ENCODE measurements at regions not wholly inside any gene's neighbourhood (a gene's known extent, or its start where the extent isn't known, plus 50 kb on each side); places are given as distances from the start of the nearest gene placed in this dataset.
"Not testable (repeated sequence)": the region's sequence is repeated elsewhere in the genome, so short reads cannot be mapped to it uniquely, and the experiment has no call there.

DNA sequence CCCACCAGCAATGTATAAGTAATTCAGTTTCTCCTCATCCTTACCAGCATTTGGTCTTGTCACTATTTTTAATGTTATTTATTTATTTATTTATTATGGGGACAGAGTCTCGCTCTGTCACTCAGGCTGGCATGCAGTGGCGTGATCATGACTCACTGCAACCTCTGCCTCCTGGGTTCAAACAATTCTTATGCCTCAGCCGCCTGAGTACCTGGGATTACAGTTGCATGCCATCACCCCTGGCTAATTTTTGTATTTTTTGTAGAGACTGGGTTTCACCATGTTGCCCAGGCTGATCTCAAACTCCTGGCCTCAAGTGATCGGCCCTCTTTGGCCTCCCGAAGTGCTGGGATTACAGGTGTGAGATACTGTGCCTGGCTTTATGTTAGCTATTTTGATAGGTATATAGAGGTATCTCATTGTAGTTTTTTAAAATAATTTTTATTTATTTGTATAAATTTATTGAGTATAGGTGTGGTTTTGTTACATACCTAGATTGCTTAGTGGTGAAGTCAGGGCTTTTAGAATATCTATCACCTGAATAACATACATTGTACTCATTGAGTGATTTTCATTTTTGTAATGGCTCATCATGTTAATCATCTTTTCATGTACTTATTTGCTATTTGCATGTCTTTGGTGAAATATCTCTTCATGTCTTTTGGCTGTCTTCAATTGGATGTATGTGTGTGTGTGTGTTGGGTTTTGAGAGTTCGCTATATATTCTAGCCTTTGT, 53.3 kb downstream of the TANC2 start:
- no peak for DNase-seq (ENCODE audit: low read depth in 2 of 2)

- DNase-seq (ENCODE audit: low read depth in 2 of 2), result no peak
Measured at GRCh38 chr17:63022567-63022966, 56.5 kb downstream of the TANC2 start.

DNA sequence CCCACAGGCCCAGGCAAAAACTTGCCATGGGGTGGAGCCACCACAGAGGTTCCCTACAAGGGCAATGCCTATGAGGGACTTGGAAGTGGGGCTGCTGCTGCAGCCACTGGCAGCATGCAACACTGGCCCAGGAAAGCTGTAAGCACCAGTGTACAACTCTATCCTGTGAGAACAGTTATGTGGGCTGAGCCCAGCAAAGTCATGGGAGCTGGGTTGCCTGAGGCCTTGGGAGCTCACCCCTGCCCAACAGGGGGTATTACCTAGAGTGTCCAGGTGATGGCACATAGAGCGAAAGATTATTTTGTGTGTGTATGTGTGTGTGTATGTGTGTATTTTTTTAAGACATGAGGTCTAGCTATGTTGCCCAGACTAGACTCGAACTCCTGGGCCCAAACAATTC, 57.0 kb downstream of the TANC2 start:
- no peak for DNase-seq (ENCODE audit: low read depth in 2 of 2)

- no peak for DNase-seq (ENCODE audit: low read depth in 2 of 2)
Measured at GRCh38 chr17:63024201-63024600, 58.2 kb downstream of the TANC2 start.

GRCh38 chr17:63024716-63025115, 58.7 kb downstream of the TANC2 start:
- no peak for DNase-seq (ENCODE audit: low read depth in 2 of 2)

- not testable (repeated sequence) for DNase-seq (ENCODE audit: low read depth in 2 of 2)
Measured at GRCh38 chr17:63025637-63026036, 59.6 kb downstream of the TANC2 start.

DNA sequence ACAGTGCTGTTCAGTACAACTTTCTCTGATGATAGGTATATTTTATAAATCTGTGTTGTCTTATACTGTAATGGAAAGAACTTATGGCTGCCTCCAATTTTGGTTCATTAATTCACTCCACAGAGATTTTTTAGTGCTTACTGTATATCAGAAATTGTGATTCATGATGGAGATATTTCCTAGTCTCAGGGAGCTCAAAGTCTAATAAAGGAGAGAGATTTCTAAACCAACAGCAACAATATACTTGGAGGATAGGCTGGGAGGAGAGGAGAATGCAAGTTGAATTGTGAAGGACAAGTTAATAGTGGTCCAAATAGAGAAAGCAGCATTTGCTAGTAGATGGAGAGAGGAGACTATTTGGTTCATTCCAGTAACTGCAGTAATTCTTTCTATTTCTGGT, 63.5 kb downstream of the TANC2 start:
- DNase-seq (ENCODE audit: low read depth in 2 of 2), result peak; percentile 49 to 51

GRCh38 chr17:63032142-63032541, 66.1 kb downstream of the TANC2 start:
- no peak for DNase-seq (ENCODE audit: low read depth in 2 of 2)

- no peak for DNase-seq (ENCODE audit: low read depth in 2 of 2)
Measured at GRCh38 chr17:63033142-63033541, 67.1 kb downstream of the TANC2 start.

- DNase-seq (ENCODE audit: low read depth in 2 of 2), result peak; percentile 68 to 77
Measured at GRCh38 chr17:63035271-63035670, 69.2 kb downstream of the TANC2 start.

DNA sequence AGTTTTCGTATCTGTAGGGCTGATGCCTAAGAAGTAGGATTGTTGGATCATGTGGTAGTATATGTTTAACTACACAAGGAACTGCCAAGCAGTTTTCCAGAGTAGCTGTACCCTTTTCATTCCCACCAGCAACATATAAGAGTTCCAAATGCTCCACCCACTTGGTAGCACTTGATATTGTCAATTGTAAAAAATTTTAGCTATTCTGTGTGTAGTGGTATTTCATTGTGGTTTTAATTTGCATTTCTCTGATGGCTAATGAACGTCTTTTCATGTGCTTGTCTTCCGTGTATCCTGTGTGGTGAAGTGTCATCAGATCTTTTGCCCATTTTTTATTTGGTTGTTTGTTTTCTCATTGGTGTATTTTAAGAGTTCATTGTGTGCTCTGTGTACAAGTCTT, 69.7 kb downstream of the TANC2 start:
- DNase-seq (ENCODE audit: low read depth in 2 of 2), result no peak

GRCh38 chr17:63039342-63039741, 73.3 kb downstream of the TANC2 start:
- no peak for DNase-seq (ENCODE audit: low read depth in 2 of 2)

DNA sequence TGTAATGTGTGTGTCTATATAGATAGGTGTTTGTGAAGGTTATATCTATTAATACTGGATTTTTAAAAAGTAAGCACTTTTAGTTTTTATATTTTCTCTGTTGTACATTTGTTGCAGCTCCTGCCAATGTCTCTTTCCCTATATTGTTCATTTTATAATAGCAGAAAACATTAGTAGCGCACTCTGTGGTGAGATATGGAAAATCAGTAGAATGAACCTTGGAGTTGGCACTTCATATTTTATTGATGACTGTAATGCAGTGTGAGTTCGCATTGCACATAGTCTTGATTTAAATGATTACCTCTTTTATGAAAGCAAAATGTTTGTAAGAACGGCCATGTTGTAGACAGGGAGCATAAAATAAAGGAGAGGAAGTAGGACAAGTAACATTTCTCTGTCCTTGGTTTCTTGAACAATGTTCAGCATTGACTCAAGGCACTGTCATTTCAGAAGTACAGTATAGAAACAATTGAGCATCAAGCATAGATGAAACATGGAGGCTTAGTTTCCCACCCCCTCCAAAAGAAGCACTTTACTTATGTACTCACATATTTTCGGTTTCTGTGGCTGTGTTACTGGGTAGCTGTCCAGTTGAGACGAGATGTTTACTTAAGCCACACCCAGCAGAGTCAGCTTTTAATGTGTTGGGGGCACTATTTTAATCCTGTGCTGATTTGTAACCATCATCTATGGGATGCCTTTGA, 74.0 kb downstream of the TANC2 start:
- DNase-seq (ENCODE audit: low read depth in 2 of 2), result no peak

DNA sequence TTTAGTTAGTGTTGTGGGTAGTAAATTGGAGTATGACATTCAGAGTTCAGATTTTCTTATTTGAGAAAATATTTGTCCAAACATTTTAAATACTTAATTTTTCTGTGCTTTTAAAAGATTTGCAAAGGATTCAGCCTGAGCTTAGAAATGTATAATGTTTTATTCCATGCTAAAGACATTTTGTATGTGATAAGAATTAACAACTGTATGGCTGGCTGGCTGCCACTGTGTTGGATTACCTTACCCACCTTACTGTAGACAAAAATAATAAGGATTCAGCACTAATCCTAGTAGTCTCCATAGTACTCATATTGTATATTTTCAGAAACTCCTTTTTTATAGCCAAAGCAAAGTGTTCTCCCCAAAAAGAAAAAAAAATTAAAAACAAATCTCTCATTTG, 74.8 kb downstream of the TANC2 start:
- DNase-seq (ENCODE audit: low read depth in 2 of 2), result no peak

GRCh38 chr17:63041251-63041650, 75.2 kb downstream of the TANC2 start:
- DNase-seq (ENCODE audit: low read depth in 2 of 2), result no peak

- no peak for DNase-seq (ENCODE audit: low read depth in 2 of 2)
Measured at GRCh38 chr17:63041722-63042121, 75.7 kb downstream of the TANC2 start.

DNA sequence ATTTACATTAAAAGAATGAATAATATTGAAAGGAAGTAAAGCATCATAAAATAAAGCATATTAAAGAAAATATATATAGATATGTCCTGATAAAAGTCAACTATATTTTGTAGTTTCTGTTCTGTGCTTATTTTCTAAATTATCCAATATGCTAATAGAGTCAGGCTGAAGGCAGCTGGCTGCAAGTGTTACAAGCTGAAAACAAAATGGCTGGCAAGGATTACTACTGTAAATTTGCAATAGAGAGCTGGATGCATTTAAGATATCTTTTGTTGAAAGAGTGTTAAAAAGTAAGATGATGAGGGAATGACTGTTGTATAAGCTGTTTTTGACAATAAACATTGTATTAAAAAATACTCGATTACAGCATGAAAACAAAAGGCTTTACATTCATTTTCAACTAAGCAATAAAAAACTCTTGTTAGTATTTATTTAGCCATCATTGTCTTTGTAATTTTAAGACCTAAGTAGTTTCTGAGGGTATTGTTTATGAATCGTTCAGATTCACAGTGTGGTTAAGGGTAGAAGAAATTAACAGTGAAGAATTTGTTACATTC, 76.3 kb downstream of the TANC2 start:
- DNase-seq (ENCODE audit: low read depth in 2 of 2), result no peak

DNA sequence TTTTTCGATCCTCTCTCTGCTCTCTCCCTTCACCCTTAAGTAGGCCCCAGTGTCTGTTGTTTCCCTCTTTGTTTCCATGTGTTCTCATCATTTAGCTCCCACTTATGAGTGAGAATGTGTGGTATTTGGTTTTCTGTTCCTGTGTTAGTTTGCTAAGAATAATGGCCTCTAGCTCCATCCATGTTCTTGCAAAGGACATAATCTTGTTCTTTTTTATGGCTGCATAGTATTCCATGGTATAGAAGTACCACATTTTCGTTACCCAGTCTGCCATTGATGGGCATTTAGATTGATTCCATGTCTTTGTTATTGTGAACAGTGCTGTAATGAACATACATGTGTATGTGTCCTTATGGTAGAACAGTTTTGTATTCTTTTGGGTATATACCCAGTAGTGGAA, 91.5 kb downstream of the TANC2 start:
- DNase-seq (ENCODE audit: low read depth in 2 of 2), result not testable (repeated sequence)

- no peak for DNase-seq (ENCODE audit: low read depth in 2 of 2)
Measured at GRCh38 chr17:63066158-63066813, 100.3 kb downstream of the TANC2 start.

DNA sequence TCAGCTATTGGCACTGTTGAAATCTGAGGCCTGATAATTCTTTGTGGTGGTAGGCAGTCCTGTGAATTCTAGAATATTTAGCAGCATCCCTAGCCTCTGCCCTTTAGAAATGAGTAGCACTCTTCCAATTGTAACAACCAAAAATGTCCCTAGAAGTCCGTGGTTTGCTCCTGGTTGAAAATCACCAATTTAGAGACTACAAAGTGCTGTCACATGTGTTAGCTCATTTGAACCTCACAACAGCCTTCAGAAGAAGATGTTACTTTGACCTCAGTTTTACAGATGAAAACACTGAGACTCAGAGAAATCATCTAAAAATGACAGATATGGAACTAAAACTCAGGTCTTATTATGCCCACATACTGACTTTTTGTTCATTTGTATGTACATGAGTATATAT, 103.2 kb downstream of the TANC2 start:
- DNase-seq (ENCODE audit: low read depth in 2 of 2), result no peak

DNA sequence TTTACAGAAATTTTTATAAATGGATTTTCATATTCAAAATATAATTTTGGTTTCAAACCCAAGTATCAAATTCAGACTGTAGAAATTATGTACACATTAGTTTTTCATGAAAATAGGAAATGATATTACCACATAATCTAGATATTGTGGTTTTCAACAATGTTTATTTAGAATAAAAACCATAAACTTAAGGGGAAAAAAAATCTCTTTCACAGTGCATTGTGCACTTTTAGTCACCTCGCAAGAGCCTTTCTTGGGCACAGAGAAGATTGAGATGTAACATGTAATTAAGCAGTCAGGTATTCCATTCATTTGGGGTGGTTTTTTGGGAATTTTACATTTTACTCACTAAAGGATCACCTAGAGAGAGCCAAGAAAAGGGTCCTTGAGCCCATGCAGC, 104.0 kb downstream of the TANC2 start:
- DNase-seq (ENCODE audit: low read depth in 2 of 2), result no peak

- no peak for DNase-seq (ENCODE audit: low read depth in 2 of 2)
Measured at GRCh38 chr17:63071797-63072196, 105.8 kb downstream of the TANC2 start.

GRCh38 chr17:63075969-63076368, 109.9 kb downstream of the TANC2 start:
- no peak for DNase-seq (ENCODE audit: low read depth in 2 of 2)

Data from fibroblast of skin of left biceps (primary cell).